Thymus (tissue), 11 donors: ENCODE measurements at regions not wholly inside any gene's neighbourhood (a gene's known extent, or its start where the extent isn't known, plus 50 kb on each side); places are given as distances from the start of the nearest gene placed in this dataset.
"Not testable (repeated sequence)": the region's sequence is repeated elsewhere in the genome, so short reads cannot be mapped to it uniquely, and the experiment has no call there.

Experiments used
- DNase-seq, 9 donors: peaks; one replicate each; pipeline ENCODE4 v3.0.0-alpha.2; 2013; ENCODE audit warnings: low spot score in 9 of 9, low read depth in 6 of 9, missing footprints in 1 of 9
- H3K27ac ChIP-seq, 2 donors: one replicate each; pipeline ENCODE4 v1.5.1; 2013; ENCODE audit warnings: control low read depth in 1 of 2, low read depth in 1 of 2, low read length in 1 of 2, mild to moderate bottlenecking in 1 of 2, moderate library complexity in 1 of 2
- H3K27me3 ChIP-seq, 2 donors: one replicate each; pipeline ENCODE4 v1.5.1; 2013; ENCODE audit warnings: low read length in 1 of 2; ENCODE audit not compliant: control insufficient read depth in 2 of 2, insufficient read depth in 1 of 2
- H3K36me3 ChIP-seq, 2 donors: one replicate each; pipeline ENCODE4 v1.5.1; 2013; ENCODE audit warnings: low read length in 1 of 2, mild to moderate bottlenecking in 1 of 2, moderate library complexity in 1 of 2; ENCODE audit not compliant: control insufficient read depth in 2 of 2, insufficient read depth in 2 of 2
- H3K4me1 ChIP-seq, 2 donors: one replicate each; pipeline ENCODE4 v1.5.1; 2013; ENCODE audit warnings: low read length in 2 of 2; ENCODE audit not compliant: control insufficient read depth in 2 of 2, insufficient read depth in 2 of 2
- H3K4me3 ChIP-seq, 2 donors: one replicate each; pipeline ENCODE4 v1.5.1; 2013; ENCODE audit warnings: low read length in 2 of 2, control low read depth in 1 of 2, mild to moderate bottlenecking in 1 of 2
- H3K9me3 ChIP-seq, 2 donors: one replicate each; pipeline ENCODE4 v1.5.1; 2013; ENCODE audit warnings: low read length in 1 of 2, mild to moderate bottlenecking in 1 of 2; ENCODE audit not compliant: control insufficient read depth in 2 of 2, insufficient read depth in 1 of 2
- WGBS: extraction: QIAGEN DNeasy Blood & Tissue Kit; methylation state at CpG from one replicate; pipeline ENCODE4 v1.1.7; 2013; 5-methylcytosine and 5-hydroxymethylcytosine counted together
- donor health status: healthy.

GRCh38 chr15:38091078-38091645 is 156.7 kb downstream of the TMCO5A start:
- Histone ChIP-seq H3K4me1 (no peaks in the 10 kb centered on the region), H3K27me3 (no peaks in the 10 kb centered on the region), H3K9me3 (no peaks in the 10 kb centered on the region), H3K27ac (no peak overlapping the region), H3K36me3 (no peaks in the 10 kb centered on the region), H3K4me3 (no peak overlapping the region)
- whole genome bisulfite sequencing, result 94% methylated on average over 3 of the region's 3 CpGs
- no peak for DNase-seq

GRCh38 chr15:38093931-38094330 is 158.7 kb upstream of the SPRED1 start:
- Histone ChIP-seq H3K27me3 (no peaks in the 10 kb centered on the region), H3K27ac (no peak overlapping the region), H3K9me3 (no peaks in the 10 kb centered on the region), H3K36me3 (no peaks in the 10 kb centered on the region), H3K4me1 (no peaks in the 10 kb centered on the region), H3K4me3 (no peak overlapping the region)
- whole genome bisulfite sequencing, result 95% methylated on average over 7 of the region's 7 CpGs
- DNase-seq, result no peak

GRCh38 chr15:38102972-38103371 is 149.7 kb upstream of the SPRED1 start:
- no peaks in the 10 kb centered on the region for H3K36me3 ChIP-seq
- H3K27ac ChIP-seq, result no peak overlapping the region
- H3K4me1 ChIP-seq, result no peaks in the 10 kb centered on the region
- DNase-seq, result no peak
- no peak overlapping the region for H3K4me3 ChIP-seq
- WGBS, result 98% methylated on average over 1 of the region's 1 CpG
- H3K9me3 ChIP-seq, result no peaks in the 10 kb centered on the region
- H3K27me3 ChIP-seq, result no peaks in the 10 kb centered on the region

GRCh38 chr15:38103564-38103963 is 149.1 kb upstream of the SPRED1 start:
- Histone ChIP-seq H3K27ac (no peak overlapping the region), H3K9me3 (no peaks in the 10 kb centered on the region), H3K4me1 (no peaks in the 10 kb centered on the region), H3K36me3 (no peaks in the 10 kb centered on the region), H3K4me3 (no peak overlapping the region), H3K27me3 (no peaks in the 10 kb centered on the region)
- WGBS, result 98% methylated on average over 1 of the region's 1 CpG
- DNase-seq, result no peak

- Histone ChIP-seq H3K4me3 (no peak overlapping the region), H3K27ac (no peak overlapping the region), H3K9me3 (no peaks in the 10 kb centered on the region), H3K27me3 (no peaks in the 10 kb centered on the region), H3K36me3 (no peaks in the 10 kb centered on the region), H3K4me1 (no peaks in the 10 kb centered on the region)
- 84% methylated on average over 1 of the region's 1 CpG for WGBS
- DNase-seq, result no peak
These were observed 141.6 kb upstream of the SPRED1 start for GRCh38 chr15:38111070-38111469.

- Histone ChIP-seq H3K9me3 (no peaks in the 10 kb centered on the region), H3K27me3 (no peaks in the 10 kb centered on the region), H3K4me1 (no peaks in the 10 kb centered on the region), H3K4me3 (no peak overlapping the region), H3K27ac (no peak overlapping the region), H3K36me3 (no peaks in the 10 kb centered on the region)
- 97% methylated on average over 6 of the region's 6 CpGs for WGBS
- no peak for DNase-seq
These were observed 140.2 kb upstream of the SPRED1 start for GRCh38 chr15:38112406-38112805.

- Histone ChIP-seq H3K36me3 (no peaks in the 10 kb centered on the region), H3K9me3 (no peaks in the 10 kb centered on the region), H3K4me1 (no peaks in the 10 kb centered on the region), H3K27me3 (no peaks in the 10 kb centered on the region), H3K27ac (no peak overlapping the region), H3K4me3 (no peak overlapping the region)
- WGBS, result 95% methylated on average over 2 of the region's 2 CpGs
- no peak for DNase-seq
These were observed 137.5 kb upstream of the SPRED1 start for GRCh38 chr15:38115121-38115520.

GRCh38 chr15:38117781-38118180 is 134.9 kb upstream of the SPRED1 start:
- Histone ChIP-seq H3K27ac (no peak overlapping the region), H3K4me1 (no peaks in the 10 kb centered on the region), H3K9me3 (no peaks in the 10 kb centered on the region), H3K36me3 (no peaks in the 10 kb centered on the region), H3K4me3 (no peak overlapping the region), H3K27me3 (no peaks in the 10 kb centered on the region)
- no peak for DNase-seq
- 91% methylated on average over 1 of the region's 1 CpG for WGBS

GRCh38 chr15:38119865-38120264 is 132.8 kb upstream of the SPRED1 start:
- not testable (repeated sequence) for H3K4me1 ChIP-seq, H3K4me3 ChIP-seq, H3K9me3 ChIP-seq, H3K36me3 ChIP-seq, DNase-seq, H3K27ac ChIP-seq, H3K27me3 ChIP-seq
- WGBS, result 94% methylated on average over 3 of the region's 3 CpGs

- DNase-seq, result no peak
These were observed 125.3 kb upstream of the SPRED1 start for GRCh38 chr15:38127306-38127771.

More at GRCh38 chr15:38127306-38127771, 125.3 kb upstream of the SPRED1 start:
- H3K27me3 ChIP-seq, result no peaks in the 10 kb centered on the region
- H3K36me3 ChIP-seq, result no peaks in the 10 kb centered on the region
- WGBS, result 90% methylated on average over 1 of the region's 1 CpG
- no peaks in the 10 kb centered on the region for H3K4me1 ChIP-seq
- no peaks in the 10 kb centered on the region for H3K9me3 ChIP-seq
- H3K4me3 ChIP-seq, result no peak overlapping the region
- H3K27ac ChIP-seq, result no peak overlapping the region
